Coronary artery (tissue), 2 donors: ENCODE measurements at regions not wholly inside any gene's neighbourhood (a gene's known extent, or its start where the extent isn't known, plus 50 kb on each side); places are given as distances from the start of the nearest gene placed in this dataset.

Source experiments
- DNase-seq: peaks from one replicate; pipeline ENCODE4 v3.0.0-alpha.2; 2017; ENCODE audit warnings: low spot score
- H3K27ac ChIP-seq, 2 donors: fragments of 200-600 bp; sonication (generic); one replicate each; pipeline ENCODE4 v1.5.1; 2016 to 2019
- H3K4me3 ChIP-seq: fragments of 200-600 bp; sonication (generic); 2 replicates; pipeline ENCODE4 v1.5.1; 2016; ENCODE audit warnings: mild to moderate bottlenecking, moderate library complexity
- CTCF ChIP-seq: fragments of 200-600 bp; sonication (generic); IDR thresholded peaks from one replicate; pipeline ENCODE4 v1.5.1; 2019; ENCODE audit warnings: antibody characterized with exemption

- H3K4me3 ChIP-seq, result no peak overlapping the region
- DNase-seq, result no peak
- no peak for TF ChIP-seq CTCF
- no peak overlapping the region for H3K27ac ChIP-seq
Measured at GRCh38 chr13:111602874-111603273, 282.4 kb downstream of the TEX29 start.

- no peak for DNase-seq
- no peak for TF ChIP-seq CTCF
- H3K4me3 ChIP-seq, result no peak overlapping the region
- H3K27ac ChIP-seq, result no peak overlapping the region
Measured at GRCh38 chr13:111604097-111604496, 283.7 kb downstream of the TEX29 start.

- no peak for DNase-seq
- TF ChIP-seq CTCF, result no peak
- no peak overlapping the region for H3K4me3 ChIP-seq
- H3K27ac ChIP-seq, result no peak overlapping the region
Measured at GRCh38 chr13:111608556-111608955, 288.1 kb downstream of the TEX29 start.

GRCh38 chr13:111609631-111610030, 289.2 kb downstream of the TEX29 start:
- Histone ChIP-seq H3K4me3 (no peak overlapping the region), H3K27ac (no peak overlapping the region)
- DNase-seq, result peak; percentile 35
- no peak for TF ChIP-seq CTCF

- no peak for TF ChIP-seq CTCF
- DNase-seq, result no peak
Measured at GRCh38 chr13:111610081-111610480, 289.6 kb downstream of the TEX29 start.

GRCh38 chr13:111610879-111611278, 290.4 kb downstream of the TEX29 start:
- DNase-seq, result peak; percentile 31
- no peak for TF ChIP-seq CTCF
- Histone ChIP-seq H3K27ac (no peak overlapping the region), H3K4me3 (no peak overlapping the region)

More at GRCh38 chr13:111610081-111610480, 289.6 kb downstream of the TEX29 start:
- no peak overlapping the region for H3K4me3 ChIP-seq
- H3K27ac ChIP-seq, result no peak overlapping the region

- no peak for TF ChIP-seq CTCF
- DNase-seq, result no peak
- H3K4me3 ChIP-seq, result no peak overlapping the region
- H3K27ac ChIP-seq, result no peak overlapping the region
Measured at GRCh38 chr13:111611651-111612050, 291.2 kb downstream of the TEX29 start.
